A549 (cell line): ENCODE measurements at regions not wholly inside any gene's neighbourhood (a gene's known extent, or its start where the extent isn't known, plus 50 kb on each side); places are given as distances from the start of the nearest gene placed in this dataset.

Experiments
- ATAC-seq, 2 experiments: fragments of 200-7000 bp in 1 of 2; fragments of >200 bp in 1 of 2; cut with Nextera tagmentation in 1 of 2; cut with Tn5 transposase in 1 of 2; 3 replicates each; pipeline versions ENCODE4 v1.8.0 to v1.9.1; 2018 to 2020; ENCODE audit warnings: mild to moderate bottlenecking in 1 of 2, moderate library complexity in 1 of 2
- CTCF ChIA-PET: fragments of 300-600 bp; sonication (Branson Sonifier 250); formaldehyde crosslinking; extraction: SDS; loops from one replicate; lab custom pipeline; 2021; ENCODE audit warnings: antibody characterized with exemption, inconsistent platforms; lab: Yijun Ruan, JAX
- POLR2A ChIA-PET: fragments of 350-600 bp; formaldehyde crosslinking; extraction: SDS; loops from one replicate; lab custom pipeline; 2021; ENCODE audit warnings: antibody characterized with exemption, inconsistent platforms; lab: Yijun Ruan, JAX
- DNase-seq, 2 experiments: peaks; one replicate each; pipeline versions ENCODE4 v3.0.0 to v3.0.0-alpha.2; 2011 to 2016; ENCODE audit warnings: low read depth in 1 of 2, low spot score in 1 of 2
- FAIRE-seq: peaks from 2 replicates; lab custom pipeline; 2011; peaks lifted over from hg19 to GRCh38; lab: Jason Lieb, UNC
- H3K27ac ChIP-seq, 2 experiments: fragments of >200 bp; sonication (Bioruptor Twin); formaldehyde crosslinking; 3 replicates each; pipeline ENCODE4 v1.5.1; 2016 to 2017
- H3K4me1 ChIP-seq: fragments of >200 bp; sonication (Bioruptor Twin); formaldehyde crosslinking; 3 replicates; pipeline ENCODE4 v1.6.1; 2016
- H3K4me2 ChIP-seq: fragments of >200 bp; sonication (Bioruptor Twin); formaldehyde crosslinking; 3 replicates; pipeline ENCODE4 v1.6.1; 2016
- H3K4me3 ChIP-seq: fragments of >200 bp; sonication (Bioruptor Twin); formaldehyde crosslinking; 3 replicates; pipeline ENCODE4 v1.5.1; 2016
- H3K9me3 ChIP-seq: fragments of >200 bp; sonication (Bioruptor Twin); formaldehyde crosslinking; 3 replicates; pipeline ENCODE4 v1.6.1; 2016
- CBX2 ChIP-seq: fragments of 200-600 bp; sonication (generic); IDR thresholded peaks from 2 replicates; pipeline ENCODE4 v1.6.1; 2016; ENCODE audit warnings: low read depth, mild to moderate bottlenecking, borderline replicate concordance
- CEBPB ChIP-seq, 2 experiments: fragments of >200 bp in 1 of 2; sonication (Bioruptor Twin) in 1 of 2; formaldehyde crosslinking in 1 of 2; IDR thresholded peaks; 2 replicates each; pipeline ENCODE4 v1.6.1; 2012 to 2016
- CHD2 ChIP-seq: fragments of 150-350 bp; IDR thresholded peaks from 2 replicates; pipeline ENCODE4 v1.6.1; 2014; ENCODE audit warnings: low read length; ENCODE audit not compliant: partially characterized antibody
- EHF ChIP-seq: fragments of 250-450 bp; sonication (Bioruptor Pico); IDR thresholded peaks from 2 replicates; pipeline ENCODE4 v1.5.0; 2020; ENCODE audit warnings: mild to moderate bottlenecking
- EHMT2 ChIP-seq: fragments of 200-600 bp; sonication (generic); IDR thresholded peaks from 2 replicates; pipeline ENCODE4 v1.6.1; 2016; ENCODE audit warnings: antibody characterized with exemption, low read depth, mild to moderate bottlenecking, moderate library complexity
- EP300 ChIP-seq, 2 experiments: fragments of >200 bp; sonication (Bioruptor Twin); formaldehyde crosslinking; IDR thresholded peaks; 2 replicates in 1 of 2; 3 replicates in 1 of 2; pipeline ENCODE4 v1.6.1; 2016 to 2017
- ESRRA ChIP-seq: fragments of 150-350 bp; IDR thresholded peaks from 2 replicates; pipeline ENCODE4 v1.6.1; 2014; ENCODE audit warnings: mild to moderate bottlenecking, low read length, borderline replicate concordance
- HEYL ChIP-seq: fragments of 250-450 bp; sonication (Bioruptor Pico); IDR thresholded peaks from 2 replicates; pipeline ENCODE4 v1.8.0; 2021; ENCODE audit warnings: mild to moderate bottlenecking, moderate library complexity
- MYC ChIP-seq: IDR thresholded peaks from 2 replicates; pipeline ENCODE4 v1.6.1; 2012; ENCODE audit warnings: mild to moderate bottlenecking, inconsistent platforms, low read length, improper control_type of control experiment, borderline replicate concordance
- PHF8 ChIP-seq: fragments of 200-600 bp; sonication (generic); IDR thresholded peaks from 2 replicates; pipeline ENCODE4 v1.6.1; 2016; ENCODE audit warnings: low read depth, mild to moderate bottlenecking, antibody characterized with exemption, moderate library complexity, borderline replicate concordance
- POLR2A ChIP-seq: IDR thresholded peaks from 2 replicates; pipeline ENCODE4 v1.6.1; 2012; ENCODE audit warnings: mild to moderate bottlenecking, low read length
- POLR2AphosphoS2 ChIP-seq: conservative IDR thresholded peaks from 2 replicates; pipeline ENCODE4 v1.6.1; 2012; ENCODE audit warnings: low read length, improper control_type of control experiment, inconsistent platforms
- RARB ChIP-seq: fragments of 250-450 bp; sonication (Bioruptor Pico); IDR thresholded peaks from 2 replicates; pipeline ENCODE4 v1.8.0; 2021; ENCODE audit warnings: mild to moderate bottlenecking, moderate library complexity
- RCOR1 ChIP-seq: fragments of 150-350 bp; IDR thresholded peaks from 2 replicates; pipeline ENCODE4 v1.6.1; 2014; ENCODE audit warnings: antibody characterized with exemption, low read length, low read depth
- RNF2 ChIP-seq: fragments of 200-600 bp; sonication (generic); IDR thresholded peaks from 2 replicates; pipeline ENCODE4 v1.6.1; 2016; ENCODE audit warnings: low read depth, mild to moderate bottlenecking, antibody characterized with exemption, moderate library complexity, borderline replicate concordance
- TP53 ChIP-seq: fragments of 250-450 bp; sonication (Bioruptor Pico); IDR thresholded peaks from 2 replicates; pipeline ENCODE4 v1.5.0; 2021; ENCODE audit warnings: mild to moderate bottlenecking, moderate library complexity
- ZC3H11A ChIP-seq: fragments of 450-650 bp; IDR thresholded peaks from 2 replicates; pipeline ENCODE4 v1.6.1; 2014; ENCODE audit warnings: antibody characterized with exemption, mild to moderate bottlenecking
- WGBS: methylation state at CpG from one replicate; pipeline ENCODE4 v1.1.6; 2017; ENCODE audit errors: missing lambda C conversion rate; 5-methylcytosine and 5-hydroxymethylcytosine counted together
- TF ChIP-seq, protein P1 (sequence below): IDR thresholded peaks from 2 replicates; pipeline ENCODE4 v1.6.1; 2012
- TF ChIP-seq, protein P2 (sequence below): fragments of 450-650 bp; IDR thresholded peaks from 2 replicates; pipeline ENCODE4 v1.6.1; 2014; ENCODE audit warnings: antibody characterized with exemption
- TF ChIP-seq, protein P3 (sequence below): IDR thresholded peaks from 2 replicates; pipeline ENCODE4 v1.6.1; 2012; ENCODE audit warnings: low read depth, borderline replicate concordance
- TF ChIP-seq, protein P4 (sequence below): fragments of 250-450 bp; sonication (Bioruptor Pico); IDR thresholded peaks from 2 replicates; pipeline ENCODE4 v1.5.0; 2021; ENCODE audit warnings: mild to moderate bottlenecking, moderate library complexity, borderline replicate concordance

DNA sequence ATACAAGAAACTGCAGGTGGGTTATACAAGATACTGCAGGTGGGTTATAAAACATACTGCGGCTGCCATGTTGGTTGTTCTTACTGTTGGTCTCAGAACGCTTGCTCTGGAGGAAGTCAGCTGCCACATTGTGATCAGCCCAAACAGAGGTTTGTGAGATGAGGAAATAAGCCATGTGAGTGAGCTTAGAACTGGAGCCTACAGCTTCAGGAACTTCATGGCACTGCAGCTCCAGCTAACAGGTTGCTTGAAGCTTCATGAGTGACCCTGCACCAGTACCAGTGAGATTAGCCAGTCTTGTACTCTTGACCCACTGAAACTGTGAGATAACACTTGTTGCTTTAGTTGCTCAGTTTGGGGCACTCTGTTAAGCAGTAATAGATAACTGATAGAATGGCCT is 74.5 kb upstream of the PRKCQ start:
- WGBS: 33% methylated on average over 2 of the region's 2 CpGs
- no peak for ATAC-seq
- CTCF ChIA-PET: interaction anchor here (0.6 to 1.6 kb wide), 3 partner anchors 15 to 237 kb away, joined by 3 to 4 read pairs (median 3); no protein-coding TSS in a partner anchor
- POLR2A ChIA-PET: no interaction called here
- Histone ChIP-seq H3K9me3 (no peaks in the 10 kb centered on the region), H3K4me2 (no peak overlapping the region), H3K27ac (no peak overlapping the region), H3K4me3 (no peak overlapping the region), H3K4me1 (no peaks in the 10 kb centered on the region)
- no peak for TF ChIP-seq RNF2
- no peak for TF ChIP-seq POLR2A
- no peak for TF ChIP-seq CEBPB (IDR thresholded peaks at IDR 0.05)
- TF ChIP-seq, protein P1, sequence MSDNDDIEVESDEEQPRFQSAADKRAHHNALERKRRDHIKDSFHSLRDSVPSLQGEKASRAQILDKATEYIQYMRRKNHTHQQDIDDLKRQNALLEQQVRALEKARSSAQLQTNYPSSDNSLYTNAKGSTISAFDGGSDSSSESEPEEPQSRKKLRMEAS: no peak
- no peak for TF ChIP-seq POLR2AphosphoS2
- TF ChIP-seq ESRRA: no peak
- TF ChIP-seq TP53: no peak
- DNase-seq: no peak
- FAIRE-seq: no peak

DNA sequence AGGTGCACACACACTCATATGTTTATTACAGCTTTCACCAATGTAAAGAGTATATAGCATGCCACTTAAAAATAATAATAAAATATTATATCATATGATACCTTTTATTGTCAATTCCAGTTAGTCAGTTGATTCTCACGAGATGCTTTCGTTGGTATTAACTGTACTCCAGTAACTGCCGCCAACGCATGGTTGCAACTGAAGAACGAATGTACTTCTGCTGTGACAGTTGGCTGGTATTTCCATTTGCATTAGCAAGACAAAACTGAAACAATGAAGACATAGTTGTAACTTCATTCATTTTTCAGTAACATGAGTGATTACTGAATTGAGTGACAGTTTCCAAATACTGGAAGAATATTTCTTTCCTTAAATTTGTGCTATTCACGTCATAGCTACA is 70.5 kb upstream of the PRKCQ start:
- ChIA-PET CTCF (interaction anchor here (1.1 kb wide), 1 partner anchor 233 kb away, joined by 3 read pairs; no protein-coding TSS in a partner anchor), POLR2A (no interaction called here)
- Histone ChIP-seq H3K4me1 (no peaks in the 10 kb centered on the region), H3K4me3 (no peak overlapping the region), H3K27ac (no peak overlapping the region), H3K9me3 (no peaks in the 10 kb centered on the region), H3K4me2 (no peak overlapping the region)
- FAIRE-seq (no peak), DNase-seq (no peak), ATAC-seq (no peak)
- 68% methylated on average over 6 of the region's 6 CpGs for WGBS
- TF ChIP-seq EHF (CRISPR knock-in tag): no peak
- TF ChIP-seq, protein P1: no peak
- TF ChIP-seq, protein P2, sequence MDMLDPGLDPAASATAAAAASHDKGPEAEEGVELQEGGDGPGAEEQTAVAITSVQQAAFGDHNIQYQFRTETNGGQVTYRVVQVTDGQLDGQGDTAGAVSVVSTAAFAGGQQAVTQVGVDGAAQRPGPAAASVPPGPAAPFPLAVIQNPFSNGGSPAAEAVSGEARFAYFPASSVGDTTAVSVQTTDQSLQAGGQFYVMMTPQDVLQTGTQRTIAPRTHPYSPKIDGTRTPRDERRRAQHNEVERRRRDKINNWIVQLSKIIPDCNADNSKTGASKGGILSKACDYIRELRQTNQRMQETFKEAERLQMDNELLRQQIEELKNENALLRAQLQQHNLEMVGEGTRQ: no peak

DNA sequence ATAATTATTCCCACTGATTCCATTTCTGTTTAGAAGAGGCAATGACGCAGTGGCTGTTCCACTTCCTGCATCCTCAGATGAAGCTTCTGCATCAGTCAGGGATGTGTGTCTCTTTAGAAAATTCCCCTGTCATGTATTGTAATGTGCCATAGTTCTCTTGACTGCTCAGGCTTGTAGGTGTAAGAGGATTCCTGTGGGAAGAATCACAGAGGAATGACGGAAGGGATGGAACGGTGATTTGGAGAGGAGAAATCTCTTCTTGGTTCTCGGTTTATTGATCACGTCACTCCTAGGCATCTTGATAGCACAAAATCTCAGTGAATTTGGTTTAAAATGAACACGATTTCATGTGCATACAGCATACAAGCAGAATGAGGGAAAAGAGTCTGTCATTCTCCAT is 69.8 kb upstream of the PRKCQ start:
- CTCF ChIA-PET: interaction anchor here (1.3 to 2.5 kb wide), 3 partner anchors 13 to 232 kb away, joined by 3 to 10 read pairs (median 6); no protein-coding TSS in a partner anchor
- DNase-seq (no peak), ATAC-seq (no peak), FAIRE-seq (no peak)
- Histone ChIP-seq H3K4me2 (peak overlapping the region; percentile 26), H3K4me1 (no peaks in the 10 kb centered on the region), H3K9me3 (no peaks in the 10 kb centered on the region), H3K27ac (no peak overlapping the region), H3K4me3 (no peak overlapping the region)
- POLR2A ChIA-PET: no interaction called here
- WGBS: 11% methylated on average over 6 of the region's 6 CpGs
- TF ChIP-seq CHD2: no peak
- TF ChIP-seq MYC: no peak
- TF ChIP-seq EHMT2: no peak
- no peak for TF ChIP-seq RNF2
- TF ChIP-seq PHF8: no peak
- TF ChIP-seq, protein P3, sequence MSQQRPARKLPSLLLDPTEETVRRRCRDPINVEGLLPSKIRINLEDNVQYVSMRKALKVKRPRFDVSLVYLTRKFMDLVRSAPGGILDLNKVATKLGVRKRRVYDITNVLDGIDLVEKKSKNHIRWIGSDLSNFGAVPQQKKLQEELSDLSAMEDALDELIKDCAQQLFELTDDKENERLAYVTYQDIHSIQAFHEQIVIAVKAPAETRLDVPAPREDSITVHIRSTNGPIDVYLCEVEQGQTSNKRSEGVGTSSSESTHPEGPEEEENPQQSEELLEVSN: no peak
- TF ChIP-seq RARB: no peak
- no peak for TF ChIP-seq HEYL (CRISPR knock-in tag)
- TF ChIP-seq, protein P4, sequence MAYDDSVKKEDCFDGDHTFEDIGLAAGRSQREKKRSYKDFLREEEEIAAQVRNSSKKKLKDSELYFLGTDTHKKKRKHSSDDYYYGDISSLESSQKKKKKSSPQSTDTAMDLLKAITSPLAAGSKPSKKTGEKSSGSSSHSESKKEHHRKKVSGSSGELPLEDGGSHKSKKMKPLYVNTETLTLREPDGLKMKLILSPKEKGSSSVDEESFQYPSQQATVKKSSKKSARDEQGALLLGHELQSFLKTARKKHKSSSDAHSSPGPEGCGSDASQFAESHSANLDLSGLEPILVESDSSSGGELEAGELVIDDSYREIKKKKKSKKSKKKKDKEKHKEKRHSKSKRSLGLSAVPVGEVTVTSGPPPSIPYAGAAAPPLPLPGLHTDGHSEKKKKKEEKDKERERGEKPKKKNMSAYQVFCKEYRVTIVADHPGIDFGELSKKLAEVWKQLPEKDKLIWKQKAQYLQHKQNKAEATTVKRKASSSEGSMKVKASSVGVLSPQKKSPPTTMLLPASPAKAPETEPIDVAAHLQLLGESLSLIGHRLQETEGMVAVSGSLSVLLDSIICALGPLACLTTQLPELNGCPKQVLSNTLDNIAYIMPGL (CRISPR knock-in tag): no peak
- no peak for TF ChIP-seq ZC3H11A
- TF ChIP-seq ESRRA: no peak
- TF ChIP-seq POLR2A: no peak
- TF ChIP-seq EP300 (IDR thresholded peaks at IDR 0.05): no peak
- no peak for TF ChIP-seq RCOR1
- TF ChIP-seq, protein P2: no peak
- no peak for TF ChIP-seq CBX2
